T-cell (primary cell): ENCODE measurements at regions not wholly inside any gene's neighbourhood (a gene's known extent, or its start where the extent isn't known, plus 50 kb on each side); places are given as distances from the start of the nearest gene placed in this dataset.

Source experiments
- ATAC-seq, 4 experiments: fragments of 200-7000 bp in 3 of 4; fragments of 150-1000 bp in 1 of 4; cut with Tn5 transposase; replicated peaks in 1 of 4; 1 replicate in 3 of 4; 2 replicates in 1 of 4; pipeline ENCODE4 v1.10.0; 2021; ENCODE audit warnings: moderate library complexity in 3 of 4, mild to moderate bottlenecking in 2 of 4, moderate number of reproducible peaks in 1 of 4
- CTCF ChIA-PET, 2 donors: fragments of 300-600 bp; sonication (Branson Sonifier 250); formaldehyde crosslinking; loops; one replicate each; lab custom pipeline; 2022; ENCODE audit warnings: antibody characterized with exemption in 2 of 2; lab: Charles Lee
- POLR2A ChIA-PET, 2 donors: fragments of 300-600 bp; sonication (Branson Sonifier 250); formaldehyde crosslinking; loops; one replicate each; lab custom pipeline; 2022; ENCODE audit warnings: antibody characterized with exemption in 2 of 2; lab: Charles Lee
- DNase-seq, 35 experiments: peaks; one replicate each; pipeline versions ENCODE4 v3.0.0 to v3.0.0-alpha.2; 2013 to 2023
- H3K27ac ChIP-seq: one replicate; pipeline ENCODE4 v1.5.1; 2013; ENCODE audit warnings: low read length
- H3K27me3 ChIP-seq, 2 experiments: replicated peaks in 1 of 2; 1 replicate in 1 of 2; 2 replicates in 1 of 2; pipeline versions ENCODE4 v1.6.1 to v1.7.0; 2013; ENCODE audit warnings: low read length in 1 of 2, mixed read lengths in 1 of 2; ENCODE audit not compliant: control insufficient read depth in 2 of 2, insufficient read depth in 2 of 2; ENCODE audit errors: extremely low read depth in 1 of 2
- H3K36me3 ChIP-seq, 2 donors: 1 replicate in 1 of 2; 2 replicates in 1 of 2; pipeline versions ENCODE4 v1.6.1 to v1.7.0; 2013; ENCODE audit warnings: low read length in 1 of 2; ENCODE audit not compliant: control insufficient read depth in 2 of 2, insufficient read depth in 1 of 2; ENCODE audit errors: extremely low read depth in 1 of 2
- H3K4me1 ChIP-seq, 2 experiments: 1 replicate in 1 of 2; 2 replicates in 1 of 2; pipeline versions ENCODE4 v1.6.1 to v1.7.0; 2013; ENCODE audit warnings: low read length in 2 of 2, mixed read lengths in 1 of 2; ENCODE audit not compliant: insufficient read depth in 2 of 2, control insufficient read depth in 1 of 2; ENCODE audit errors: extremely low read depth in 1 of 2
- H3K4me3 ChIP-seq, 2 donors: 1 replicate in 1 of 2; 2 replicates in 1 of 2; pipeline versions ENCODE4 v1.5.1 to v1.7.0; 2013; ENCODE audit warnings: mild to moderate bottlenecking in 2 of 2, low read length in 1 of 2, moderate library complexity in 1 of 2; ENCODE audit not compliant: control insufficient read depth in 1 of 2; ENCODE audit errors: extremely low read depth in 1 of 2
- H3K9me3 ChIP-seq: 2 replicates; pipeline ENCODE4 v1.7.0; 2013
- H3K27ac Mint-ChIP-seq, 2 donors: one replicate each; pipeline ENCODE4 v1.8.0; 2020 to 2021; ENCODE audit warnings: mild to moderate bottlenecking in 2 of 2, mixed read lengths in 2 of 2
- H3K27me3 Mint-ChIP-seq, 2 donors: one replicate each; pipeline ENCODE4 v1.8.0; 2021 to 2022; ENCODE audit warnings: mixed read lengths in 2 of 2
- H3K36me3 Mint-ChIP-seq: one replicate; pipeline ENCODE4 v1.8.0; 2021; ENCODE audit warnings: mixed read lengths
- H3K4me1 Mint-ChIP-seq, 3 donors: one replicate each; pipeline ENCODE4 v1.8.0; 2020 to 2022; ENCODE audit warnings: mixed read lengths in 3 of 3, mild to moderate bottlenecking in 1 of 3
- H3K4me3 Mint-ChIP-seq, 3 donors: one replicate each; pipeline ENCODE4 v1.8.0; 2020 to 2022; ENCODE audit warnings: mild to moderate bottlenecking in 3 of 3, mixed read lengths in 3 of 3, moderate library complexity in 3 of 3
- H3K9me3 Mint-ChIP-seq, 3 donors: one replicate each; pipeline ENCODE4 v1.8.0; 2020 to 2022; ENCODE audit warnings: mixed read lengths in 3 of 3
- WGBS: methylation state at CpG from one replicate; pipeline ENCODE4 v1.1.5; 2013; ENCODE audit warnings: missing lambda C conversion rate; ENCODE audit not compliant: insufficient coverage; 5-methylcytosine and 5-hydroxymethylcytosine counted together

DNA sequence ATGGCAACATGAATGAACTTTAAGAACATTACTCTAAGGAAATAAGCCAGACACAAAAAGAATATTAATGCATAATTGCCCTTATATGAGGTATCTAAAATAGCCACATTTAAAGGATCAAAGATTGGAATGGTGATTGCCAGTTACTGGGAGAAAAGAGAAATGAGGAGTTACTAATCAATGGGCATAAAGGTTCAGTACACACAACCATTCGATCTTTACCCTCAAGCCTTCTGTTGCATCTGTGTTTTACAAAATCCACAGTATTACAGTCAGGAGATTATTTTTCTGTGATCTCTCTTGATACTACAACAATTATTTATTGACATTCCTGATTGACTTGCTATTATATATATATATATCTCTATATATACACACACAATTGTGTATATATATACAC lies 310.0 kb upstream of the SLITRK5 start:
- H3K9me3 Mint-ChIP-seq = peaks cover 0 to 18% (median 17%) of the 10 kb centered on the region in 3 donors
- H3K27ac Mint-ChIP-seq = no peak overlapping the region
- DNase-seq (no peak), ATAC-seq (no peak)
- no peaks in the 10 kb centered on the region for H3K4me1 Mint-ChIP-seq
- Histone ChIP-seq H3K27ac (no peak overlapping the region), H3K36me3 (no peaks in the 10 kb centered on the region), H3K27me3 (no peaks in the 10 kb centered on the region), H3K4me1 (no peaks in the 10 kb centered on the region), H3K4me3 (no peak overlapping the region), H3K9me3 (no peaks in the 10 kb centered on the region)
- H3K27me3 Mint-ChIP-seq = no peaks in the 10 kb centered on the region
- POLR2A ChIA-PET = no interaction called here
- H3K36me3 Mint-ChIP-seq = no peaks in the 10 kb centered on the region
- WGBS = no CpG with 5 or more reads among the region's 1 CpG
- no peak overlapping the region for H3K4me3 Mint-ChIP-seq
- CTCF ChIA-PET = no interaction called here

DNA sequence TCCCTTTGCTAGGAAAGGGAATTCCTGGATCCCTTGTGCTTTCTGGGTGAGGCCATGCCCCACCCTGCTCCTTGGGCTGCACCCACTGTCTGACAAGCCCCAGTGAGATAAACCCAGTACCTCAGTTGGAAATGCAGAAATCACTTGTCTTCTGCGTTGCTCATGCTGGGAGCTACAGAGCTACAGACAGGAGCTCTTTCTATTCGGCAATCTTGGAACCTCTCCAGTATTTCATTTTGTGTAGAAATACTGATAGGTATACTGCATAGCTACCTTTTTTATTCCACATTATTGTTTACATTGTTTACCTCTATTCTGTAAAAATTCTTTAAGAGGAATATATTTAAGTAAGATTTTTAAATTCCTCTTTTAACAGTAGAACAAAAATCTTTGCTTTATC lies 302.5 kb upstream of the SLITRK5 start:
- no peak overlapping the region for H3K4me3 Mint-ChIP-seq
- H3K4me1 Mint-ChIP-seq = no peaks in the 10 kb centered on the region
- H3K27me3 Mint-ChIP-seq = no peaks in the 10 kb centered on the region
- ChIA-PET CTCF (no interaction called here), POLR2A (no interaction called here)
- no peaks in the 10 kb centered on the region for H3K27me3 ChIP-seq
- H3K36me3 ChIP-seq = no peaks in the 10 kb centered on the region
- peaks cover 0 to 21% (median 19%) of the 10 kb centered on the region in 3 donors for H3K9me3 Mint-ChIP-seq
- no peak overlapping the region for H3K27ac ChIP-seq
- no peak for ATAC-seq
- H3K27ac Mint-ChIP-seq = no peak overlapping the region
- DNase-seq = no peak
- no peaks in the 10 kb centered on the region for H3K36me3 Mint-ChIP-seq
- H3K4me3 ChIP-seq = no peak overlapping the region
- WGBS = no CpG with 5 or more reads among the region's 2 CpGs
- H3K4me1 ChIP-seq = no peaks in the 10 kb centered on the region
- no peaks in the 10 kb centered on the region for H3K9me3 ChIP-seq

DNA sequence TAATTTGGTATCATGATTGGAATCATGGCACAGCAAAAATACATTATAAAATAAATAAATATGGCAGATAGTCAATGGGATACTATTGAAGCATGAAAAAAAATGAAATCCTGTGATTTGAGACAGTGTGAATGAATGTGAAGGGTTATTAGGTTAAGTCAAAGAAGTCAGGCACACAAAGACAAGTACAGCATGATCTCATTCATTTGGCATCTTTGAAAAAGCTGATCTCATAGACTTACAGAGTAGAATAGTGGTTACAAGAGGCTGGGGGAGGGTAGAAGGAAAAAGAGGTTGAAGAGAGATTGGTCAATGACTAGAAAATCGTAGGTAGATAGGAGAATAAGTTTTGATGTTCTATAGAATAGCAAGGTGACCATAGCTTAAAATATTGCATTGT lies 295.1 kb upstream of the SLITRK5 start:
- H3K27ac ChIP-seq = no peak overlapping the region
- CTCF ChIA-PET = no interaction called here
- Mint-ChIP-seq H3K4me3 (no peak overlapping the region), H3K36me3 (no peaks in the 10 kb centered on the region), H3K9me3 (peaks cover 3 to 16% (median 4%) of the 10 kb centered on the region in 3 donors), H3K27me3 (no peaks in the 10 kb centered on the region), H3K27ac (no peak overlapping the region), H3K4me1 (no peaks in the 10 kb centered on the region)
- H3K4me1 ChIP-seq = no peaks in the 10 kb centered on the region
- ATAC-seq (no peak), DNase-seq (no peak)
- no peaks in the 10 kb centered on the region for H3K36me3 ChIP-seq
- H3K9me3 ChIP-seq = no peaks in the 10 kb centered on the region
- H3K4me3 ChIP-seq = no peak overlapping the region
- no peaks in the 10 kb centered on the region for H3K27me3 ChIP-seq
- no CpG with 5 or more reads among the region's 1 CpG for WGBS
- POLR2A ChIA-PET = no interaction called here

DNA sequence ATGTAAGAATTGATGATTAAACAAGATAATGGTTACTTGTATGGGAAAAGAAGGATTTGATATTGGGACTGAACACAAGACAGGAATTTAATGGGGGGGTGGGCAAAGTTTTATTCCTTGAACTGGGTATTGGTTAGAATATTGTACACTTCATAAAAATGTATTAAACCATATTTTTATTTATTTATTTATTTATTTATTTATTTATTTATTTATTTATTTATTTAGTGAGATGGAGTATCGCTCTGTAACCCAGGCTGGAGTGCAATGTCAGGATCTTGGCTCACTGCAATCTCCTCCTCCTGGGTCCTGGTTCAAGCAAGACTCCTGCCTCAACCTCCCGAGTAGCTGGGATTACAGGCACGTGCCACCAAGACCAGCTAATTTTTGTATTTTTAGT lies 287.1 kb upstream of the SLITRK5 start:
- Histone ChIP-seq H3K4me3 (no peak overlapping the region), H3K9me3 (no peaks in the 10 kb centered on the region), H3K36me3 (no peaks in the 10 kb centered on the region), H3K4me1 (no peaks in the 10 kb centered on the region), H3K27ac (no peak overlapping the region), H3K27me3 (no peaks in the 10 kb centered on the region)
- Mint-ChIP-seq H3K27ac (no peak overlapping the region), H3K4me3 (no peak overlapping the region), H3K36me3 (no peaks in the 10 kb centered on the region), H3K4me1 (no peaks in the 10 kb centered on the region), H3K9me3 (peaks cover 4 to 28% (median 8%) of the 10 kb centered on the region in 3 donors), H3K27me3 (no peaks in the 10 kb centered on the region)
- WGBS = no CpG with 5 or more reads among the region's 3 CpGs
- DNase-seq (no peak), ATAC-seq (no peak)
- POLR2A ChIA-PET = no interaction called here
- CTCF ChIA-PET = interaction anchor here in 1 of 2 donors (0.6 kb wide), 1 partner anchor 415 kb away, joined by 3 read pairs; no protein-coding TSS in a partner anchor

DNA sequence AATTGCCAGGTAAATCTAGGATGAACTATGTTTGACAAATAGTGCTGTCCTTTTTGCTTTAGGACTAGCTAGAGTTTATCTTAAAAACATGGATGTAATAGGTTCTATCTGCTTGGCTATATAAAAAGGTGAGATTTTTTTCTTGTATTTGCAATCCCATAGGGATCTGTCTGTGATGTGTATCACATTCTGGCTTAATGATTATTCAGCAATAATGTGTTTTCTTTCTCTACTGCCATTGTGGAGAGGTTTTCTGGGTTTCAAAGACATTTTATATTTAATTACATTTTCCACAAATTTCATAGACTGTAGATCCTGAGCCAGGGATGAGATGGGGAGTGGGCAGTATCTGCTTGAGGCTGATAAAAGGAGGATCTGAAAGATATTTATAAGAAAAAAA lies 277.8 kb upstream of the SLITRK5 start:
- peaks cover 2% of the 10 kb centered on the region for H3K9me3 ChIP-seq
- no peak overlapping the region for H3K4me3 Mint-ChIP-seq

DNA sequence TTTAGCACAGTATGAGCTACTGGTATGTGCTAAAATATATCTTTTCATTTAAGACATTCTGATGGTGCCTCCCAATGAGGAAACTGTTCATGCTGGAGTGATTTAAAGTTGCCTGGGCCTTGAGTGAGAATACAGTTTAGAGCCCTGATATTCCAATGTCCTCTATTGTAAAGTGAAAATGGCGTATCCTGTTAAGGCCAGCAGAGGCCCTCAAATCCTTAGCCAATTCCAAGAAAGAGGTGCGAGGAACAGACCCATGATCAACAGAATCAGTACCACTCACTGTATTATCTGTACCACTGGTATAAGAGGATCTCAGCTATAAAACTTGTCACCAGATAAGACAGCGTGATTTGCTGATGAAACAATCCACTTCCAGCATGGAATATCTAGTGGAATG lies 273.1 kb upstream of the SLITRK5 start:
- CTCF ChIA-PET = interaction anchor here in 1 of 2 donors (0.5 kb wide), 1 partner anchor 1000 kb away, joined by 3 read pairs; no protein-coding TSS in a partner anchor
- Histone ChIP-seq H3K36me3 (no peaks in the 10 kb centered on the region), H3K27ac (no peak overlapping the region), H3K27me3 (no peaks in the 10 kb centered on the region), H3K9me3 (peaks cover 2% of the 10 kb centered on the region), H3K4me3 (no peak overlapping the region), H3K4me1 (no peaks in the 10 kb centered on the region)
- no peak for DNase-seq
- Mint-ChIP-seq H3K36me3 (no peaks in the 10 kb centered on the region), H3K27me3 (no peaks in the 10 kb centered on the region), H3K4me1 (no peaks in the 10 kb centered on the region), H3K27ac (no peak overlapping the region), H3K4me3 (no peak overlapping the region), H3K9me3 (peaks cover 4 to 12% (median 8%) of the 10 kb centered on the region in 3 donors)
- ATAC-seq = no peak
- POLR2A ChIA-PET = interaction anchor here in 1 of 2 donors (0.6 kb wide), 1 partner anchor 796 kb away, joined by 4 read pairs; no protein-coding TSS in a partner anchor
- no CpG with 5 or more reads among the region's 3 CpGs for WGBS

More for the DNA sequence above, 277.8 kb upstream of the SLITRK5 start:
- Mint-ChIP-seq H3K36me3 (no peaks in the 10 kb centered on the region), H3K27me3 (no peaks in the 10 kb centered on the region), H3K9me3 (peaks cover 3 to 10% (median 7%) of the 10 kb centered on the region in 3 donors), H3K4me1 (no peaks in the 10 kb centered on the region), H3K27ac (no peak overlapping the region)
- Histone ChIP-seq H3K27ac (no peak overlapping the region), H3K27me3 (no peaks in the 10 kb centered on the region), H3K4me3 (no peak overlapping the region), H3K4me1 (no peaks in the 10 kb centered on the region), H3K36me3 (no peaks in the 10 kb centered on the region)
- no peak for DNase-seq
- no peak for ATAC-seq
- ChIA-PET POLR2A (no interaction called here), CTCF (no interaction called here)
